Testis (tissue), 2 donors: ENCODE measurements at regions not wholly inside any gene's neighbourhood (a gene's known extent, or its start where the extent isn't known, plus 50 kb on each side); places are given as distances from the start of the nearest gene placed in this dataset.

Experiments
- DNase-seq: peaks from one replicate; pipeline ENCODE4 v3.0.0-alpha.2; 2019
- H3K27ac ChIP-seq, 2 donors: fragments of 200-600 bp; sonication (generic); one replicate each; pipeline ENCODE4 v1.5.1; 2019
- H3K27me3 ChIP-seq: fragments of 200-600 bp; sonication (generic); one replicate; pipeline ENCODE4 v1.5.1; 2019
- H3K36me3 ChIP-seq: fragments of 200-600 bp; sonication (generic); one replicate; pipeline ENCODE4 v1.5.1; 2017; ENCODE audit warnings: low read depth; ENCODE audit errors: missing control alignments
- H3K4me1 ChIP-seq: fragments of 200-600 bp; sonication (generic); one replicate; pipeline ENCODE4 v1.5.1; 2019
- H3K4me3 ChIP-seq, 2 donors: fragments of 200-600 bp; sonication (generic); one replicate each; pipeline ENCODE4 v1.5.1; 2017 to 2019
- H3K9me3 ChIP-seq: fragments of 200-600 bp; sonication (generic); one replicate; pipeline ENCODE4 v1.5.1; 2017
- POLR2A ChIP-seq: fragments of 450-650 bp; IDR thresholded peaks from one replicate; pipeline ENCODE4 v1.6.1; 2017; ENCODE audit warnings: antibody characterized with exemption, mild to moderate bottlenecking, moderate library complexity
- WGBS, 2 donors: methylation state at CpG; one replicate each; pipeline ENCODE4 v1.1.5; 2018; 5-methylcytosine and 5-hydroxymethylcytosine counted together
- intact Hi-C: fragments of 100-400 bp; cut with DNase I; formaldehyde crosslinking; loops from one replicate; pipeline ENCODE4 v1.15.1; 2023; ENCODE audit warnings: low total_unique reads
- TF ChIP-seq, protein P1 (sequence below), 3 experiments: fragments of 450-650 bp in 2 of 3; fragments of 200-600 bp in 1 of 3; sonication (generic) in 1 of 3; IDR thresholded peaks; one replicate each; pipeline ENCODE4 v1.5.1; 2016 to 2019; ENCODE audit warnings: antibody characterized with exemption in 3 of 3, mild to moderate bottlenecking in 2 of 3, moderate library complexity in 1 of 3

DNA sequence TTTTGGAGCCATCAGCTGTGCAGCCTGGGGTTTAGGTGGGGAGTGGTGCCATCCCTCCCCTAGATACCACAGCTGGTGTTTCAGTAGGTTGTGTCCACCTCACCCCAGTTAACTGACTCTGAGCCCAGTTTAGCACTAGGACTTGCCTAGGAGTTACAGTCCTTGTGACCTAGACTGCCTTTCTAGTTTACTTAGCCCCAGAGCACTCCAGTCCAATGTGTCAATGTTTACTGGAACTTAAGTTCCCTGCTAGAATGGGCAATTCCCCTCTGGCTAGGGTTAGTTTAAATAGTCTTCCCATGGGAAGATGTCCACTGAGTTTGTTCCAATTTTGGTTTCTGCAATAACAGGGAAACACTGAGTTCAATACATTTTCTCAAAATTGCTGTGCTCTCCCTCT is 909.2 kb downstream of the CCDC85A start:
- no peaks in the 10 kb centered on the region for H3K27me3 ChIP-seq
- H3K9me3 ChIP-seq, result no peaks in the 10 kb centered on the region
- no peak overlapping the region for H3K27ac ChIP-seq
- DNase-seq, result no peak
- TF ChIP-seq POLR2A, result no peak
- TF ChIP-seq, protein P1, sequence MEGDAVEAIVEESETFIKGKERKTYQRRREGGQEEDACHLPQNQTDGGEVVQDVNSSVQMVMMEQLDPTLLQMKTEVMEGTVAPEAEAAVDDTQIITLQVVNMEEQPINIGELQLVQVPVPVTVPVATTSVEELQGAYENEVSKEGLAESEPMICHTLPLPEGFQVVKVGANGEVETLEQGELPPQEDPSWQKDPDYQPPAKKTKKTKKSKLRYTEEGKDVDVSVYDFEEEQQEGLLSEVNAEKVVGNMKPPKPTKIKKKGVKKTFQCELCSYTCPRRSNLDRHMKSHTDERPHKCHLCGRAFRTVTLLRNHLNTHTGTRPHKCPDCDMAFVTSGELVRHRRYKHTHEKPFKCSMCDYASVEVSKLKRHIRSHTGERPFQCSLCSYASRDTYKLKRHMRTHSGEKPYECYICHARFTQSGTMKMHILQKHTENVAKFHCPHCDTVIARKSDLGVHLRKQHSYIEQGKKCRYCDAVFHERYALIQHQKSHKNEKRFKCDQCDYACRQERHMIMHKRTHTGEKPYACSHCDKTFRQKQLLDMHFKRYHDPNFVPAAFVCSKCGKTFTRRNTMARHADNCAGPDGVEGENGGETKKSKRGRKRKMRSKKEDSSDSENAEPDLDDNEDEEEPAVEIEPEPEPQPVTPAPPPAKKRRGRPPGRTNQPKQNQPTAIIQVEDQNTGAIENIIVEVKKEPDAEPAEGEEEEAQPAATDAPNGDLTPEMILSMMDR (IDR thresholded peaks at IDR 0.05), result no peak
- intact Hi-C loops, result no loop called here
- no peaks in the 10 kb centered on the region for H3K4me1 ChIP-seq
- no peak overlapping the region for H3K4me3 ChIP-seq
- H3K36me3 ChIP-seq, result no peaks in the 10 kb centered on the region

DNA sequence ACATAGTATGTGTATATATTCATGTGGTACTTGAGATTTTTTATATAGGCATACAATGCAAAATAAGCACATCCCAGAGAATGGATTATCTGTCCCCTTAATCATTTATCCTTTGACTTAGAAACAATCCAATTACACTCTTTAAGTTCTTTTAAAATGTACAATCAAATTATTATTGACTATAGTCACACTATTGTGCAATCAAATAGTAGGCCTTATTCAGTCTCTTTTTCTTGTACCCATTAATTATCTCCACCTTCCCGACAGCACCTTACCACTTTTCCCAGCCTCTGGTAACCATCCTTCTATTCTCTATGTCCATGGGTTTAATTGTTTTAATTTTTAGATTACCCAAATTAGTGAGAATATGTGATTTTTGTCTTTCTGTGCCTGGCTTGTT is 914.1 kb downstream of the CCDC85A start:
- H3K4me1 ChIP-seq, result no peaks in the 10 kb centered on the region
- H3K27ac ChIP-seq, result no peak overlapping the region
- 91 to 97% methylated on average over 1 of the region's 1 CpG for WGBS, 2 donors
- H3K36me3 ChIP-seq, result no peaks in the 10 kb centered on the region
- no peak overlapping the region for H3K4me3 ChIP-seq
- H3K9me3 ChIP-seq, result no peaks in the 10 kb centered on the region
- TF ChIP-seq, protein P1 (IDR thresholded peaks at IDR 0.05), result no peak
- TF ChIP-seq POLR2A, result no peak
- no peaks in the 10 kb centered on the region for H3K27me3 ChIP-seq
- no peak for DNase-seq
- intact Hi-C loops, result no loop called here

GRCh38 chr2:57100436-57100835 is 916.6 kb downstream of the CCDC85A start:
- H3K36me3 ChIP-seq, result no peaks in the 10 kb centered on the region
- TF ChIP-seq, protein P1 (IDR thresholded peaks at IDR 0.05), result no peak
- TF ChIP-seq POLR2A, result no peak
- DNase-seq, result no peak
- intact Hi-C loops, result no loop called here
- H3K4me1 ChIP-seq, result no peaks in the 10 kb centered on the region
- H3K9me3 ChIP-seq, result no peaks in the 10 kb centered on the region
- no peaks in the 10 kb centered on the region for H3K27me3 ChIP-seq
- no peak overlapping the region for H3K27ac ChIP-seq
- no peak overlapping the region for H3K4me3 ChIP-seq

- TF ChIP-seq, protein P1 (IDR thresholded peaks at IDR 0.05), result no peak
- no peak for TF ChIP-seq POLR2A
- no peaks in the 10 kb centered on the region for H3K9me3 ChIP-seq
- H3K36me3 ChIP-seq, result no peaks in the 10 kb centered on the region
- intact Hi-C loops, result no loop called here
- no peaks in the 10 kb centered on the region for H3K27me3 ChIP-seq
- H3K4me3 ChIP-seq, result no peak overlapping the region
- H3K4me1 ChIP-seq, result no peaks in the 10 kb centered on the region
- DNase-seq, result no peak
- H3K27ac ChIP-seq, result no peak overlapping the region
- WGBS, 2 donors, result 91 to 96% methylated on average over 4 of the region's 4 CpGs
These were observed 921.9 kb downstream of the CCDC85A start for GRCh38 chr2:57105694-57106093.

DNA sequence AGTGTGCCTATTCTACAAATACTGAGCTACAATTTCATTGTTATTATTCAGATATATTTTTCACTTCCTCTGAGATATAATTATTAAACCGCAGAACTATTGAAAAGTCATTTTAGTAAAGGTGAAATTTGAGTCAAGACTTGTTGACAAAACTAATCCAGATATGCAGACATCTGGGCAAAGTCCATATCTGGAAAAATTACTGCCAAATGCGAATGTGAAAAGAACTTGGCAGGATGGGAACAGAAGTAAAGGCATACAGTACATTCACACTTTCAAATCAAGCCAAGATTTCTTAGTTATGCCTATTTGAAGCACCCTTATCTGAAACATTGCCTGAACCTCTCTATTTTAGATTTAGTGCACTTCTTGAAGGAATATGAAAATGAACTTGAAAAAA is 923.6 kb downstream of the CCDC85A start:
- WGBS, 2 donors, result 59 to 71% methylated on average over 2 of the region's 2 CpGs

More for the DNA sequence above, 923.6 kb downstream of the CCDC85A start:
- no peaks in the 10 kb centered on the region for H3K27me3 ChIP-seq
- no peaks in the 10 kb centered on the region for H3K9me3 ChIP-seq
- TF ChIP-seq, protein P1 (IDR thresholded peaks at IDR 0.05), result no peak
- no peak for TF ChIP-seq POLR2A
- H3K4me3 ChIP-seq, result no peak overlapping the region
- H3K36me3 ChIP-seq, result no peaks in the 10 kb centered on the region
- DNase-seq, result no peak
- no peaks in the 10 kb centered on the region for H3K4me1 ChIP-seq
- intact Hi-C loops, result no loop called here
- H3K27ac ChIP-seq, result no peak overlapping the region
